Heart left ventricle (tissue), 16 donors: ENCODE measurements at regions not wholly inside any gene's neighbourhood (a gene's known extent, or its start where the extent isn't known, plus 50 kb on each side); places are given as distances from the start of the nearest gene placed in this dataset.

Experiments
- ATAC-seq, 4 donors: fragments of 200-7000 bp; cut with Tn5 transposase; one replicate each; pipeline ENCODE4 v1.9.1; 2020 to 2022; ENCODE audit warnings: moderate library complexity in 4 of 4, mild to moderate bottlenecking in 3 of 4, moderate number of reproducible peaks in 1 of 4
- DNase-seq, 5 donors: peaks; one replicate each; pipeline ENCODE4 v3.0.0-alpha.2; 2020
- H3K27ac ChIP-seq, 12 donors: fragments of 200-600 bp; sonication (generic) in 4 of 12; one replicate each; pipeline versions ENCODE4 v1.5.0 to v1.8.0; 2016 to 2022; ENCODE audit warnings: mild to moderate bottlenecking in 2 of 12
- H3K27me3 ChIP-seq, 9 donors: fragments of 200-600 bp; sonication (generic) in 2 of 9; one replicate each; pipeline versions ENCODE4 v1.5.1 to v1.8.0; 2016 to 2022; ENCODE audit warnings: mild to moderate bottlenecking in 3 of 9
- H3K36me3 ChIP-seq, 9 donors: fragments of 200-600 bp; sonication (generic) in 2 of 9; one replicate each; pipeline versions ENCODE4 v1.5.0 to v1.8.0; 2018 to 2022; ENCODE audit warnings: mild to moderate bottlenecking in 2 of 9
- H3K4me1 ChIP-seq, 12 donors: fragments of 200-600 bp; sonication (generic) in 4 of 12; one replicate each; pipeline versions ENCODE4 v1.5.0 to v1.8.0; 2016 to 2022; ENCODE audit warnings: mild to moderate bottlenecking in 3 of 12
- H3K4me3 ChIP-seq, 12 donors: fragments of 200-600 bp; sonication (generic) in 4 of 12; one replicate each; pipeline versions ENCODE4 v1.5.0 to v1.8.0; 2017 to 2022; ENCODE audit warnings: mild to moderate bottlenecking in 9 of 12, moderate library complexity in 4 of 12
- H3K9me3 ChIP-seq, 12 donors: fragments of 200-600 bp; sonication (generic) in 4 of 12; one replicate each; pipeline versions ENCODE4 v1.5.0 to v1.8.0; 2016 to 2022; ENCODE audit warnings: mild to moderate bottlenecking in 1 of 12
- POLR2A ChIP-seq, 2 donors: fragments of 450-650 bp; IDR thresholded peaks; one replicate each; pipeline ENCODE4 v1.6.1; 2017; ENCODE audit warnings: antibody characterized with exemption in 2 of 2, mild to moderate bottlenecking in 2 of 2, moderate library complexity in 2 of 2
- WGBS, 4 donors: extraction: QIAGEN DNeasy Blood & Tissue Kit in 2 of 4; methylation state at CpG; one replicate each; pipeline versions ENCODE4 v1.1.5 to v1.1.7; 2013 to 2018; 5-methylcytosine and 5-hydroxymethylcytosine counted together
- intact Hi-C, 10 donors: fragments of 100-400 bp; cut with DNase I; formaldehyde crosslinking; loops; one replicate each; pipeline versions ENCODE4 v1.11.1 to v1.14.2; 2022
- TF ChIP-seq, protein P1 (sequence below), 12 donors: fragments of 200-600 bp; sonication (generic) in 4 of 12; IDR thresholded peaks; one replicate each; pipeline versions ENCODE4 v1.5.0 to v1.8.0; 2018 to 2022; ENCODE audit warnings: antibody characterized with exemption in 12 of 12, mild to moderate bottlenecking in 5 of 12
- donor health status: ischemic (EF 13 %, LVEDD 7.1; RV severe dilation, severe dysfunction).
- donor health status: healthy with polysubstance abuse.
- donor health status: DM: no; HTN: yes; CAD: no.
- donor health status: DM: no; HTN: no; CAD: no.
- donor health status: ischemic (EF 25% LVEDD 6.9; RV normal size, moderate dysfunction).
- donor health status: ischemic (EF 25% LVEDD 5.7; RV mildly dilated, moderate dysfunction).
- donor health status: healthy.
- donor health status: DM: yes; HTN: yes; CAD: no.
- donor health status: ischemic (EF 35%, LVEDD 5.7; RV mildly dilated, moderate dysfunction).
- donor health status: nonischemic (EF 11% LVEDD 7.7; RV severe dilation, severe dysfunction).
- donor health status: DM: yes; HTN: yes; CAD: no.
- donor health status: PGD.
- donor health status: ischemic (EF 29% LVEDD 5.4; RV normal size, mild dysfunction).
- donor health status: nonischemic (EF 23%, LVEDD 6.1; RV moderate dilation, normal function).

DNA sequence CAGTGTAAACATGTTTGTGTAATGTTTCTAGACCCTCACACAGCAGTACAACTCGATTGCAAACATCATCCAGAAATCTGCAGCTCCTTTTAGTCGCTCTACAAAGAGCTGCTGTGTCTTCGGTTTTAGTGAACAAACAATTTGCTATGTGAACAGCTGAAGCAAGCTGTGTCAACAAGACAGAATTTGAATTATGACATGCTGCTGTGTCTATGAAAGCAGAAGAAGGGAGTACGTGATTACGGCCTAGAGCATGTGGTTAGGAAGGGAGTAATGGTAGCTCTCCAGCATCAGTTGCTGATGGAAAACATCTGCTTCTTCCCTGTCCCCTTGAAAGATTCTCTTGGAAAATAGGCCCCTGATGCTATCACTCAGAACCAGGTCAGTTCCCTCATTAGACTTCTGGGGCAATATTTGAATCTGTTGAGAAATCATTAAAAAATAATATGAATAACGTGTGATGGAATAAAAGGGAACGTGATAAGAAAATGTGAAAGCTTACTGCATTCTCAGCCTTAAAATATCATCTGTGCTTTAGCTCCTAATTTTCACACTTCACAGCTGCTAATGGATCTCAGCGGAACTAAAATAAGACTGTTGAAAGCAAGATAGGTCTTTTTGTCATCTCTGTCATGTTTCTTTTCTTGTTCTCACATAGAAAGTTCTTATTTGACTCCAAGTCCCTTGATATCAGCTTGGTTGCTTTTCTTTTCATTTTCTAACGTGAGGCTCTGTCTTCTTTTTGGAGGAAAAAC, 891.5 kb downstream of the ROBO2 start:
- intact Hi-C loops = no loop called here
- peak overlapping the region in 3 of 12 donors; percentile 7 to 13 (median 10) for H3K27ac ChIP-seq
- DNase-seq = peak in 3 of 5 donors; percentile 18 to 29 (median 23)
- H3K27me3 ChIP-seq = no peaks in the 10 kb centered on the region
- no peak for TF ChIP-seq POLR2A (IDR thresholded peaks at IDR 0.05)
- TF ChIP-seq, protein P1, sequence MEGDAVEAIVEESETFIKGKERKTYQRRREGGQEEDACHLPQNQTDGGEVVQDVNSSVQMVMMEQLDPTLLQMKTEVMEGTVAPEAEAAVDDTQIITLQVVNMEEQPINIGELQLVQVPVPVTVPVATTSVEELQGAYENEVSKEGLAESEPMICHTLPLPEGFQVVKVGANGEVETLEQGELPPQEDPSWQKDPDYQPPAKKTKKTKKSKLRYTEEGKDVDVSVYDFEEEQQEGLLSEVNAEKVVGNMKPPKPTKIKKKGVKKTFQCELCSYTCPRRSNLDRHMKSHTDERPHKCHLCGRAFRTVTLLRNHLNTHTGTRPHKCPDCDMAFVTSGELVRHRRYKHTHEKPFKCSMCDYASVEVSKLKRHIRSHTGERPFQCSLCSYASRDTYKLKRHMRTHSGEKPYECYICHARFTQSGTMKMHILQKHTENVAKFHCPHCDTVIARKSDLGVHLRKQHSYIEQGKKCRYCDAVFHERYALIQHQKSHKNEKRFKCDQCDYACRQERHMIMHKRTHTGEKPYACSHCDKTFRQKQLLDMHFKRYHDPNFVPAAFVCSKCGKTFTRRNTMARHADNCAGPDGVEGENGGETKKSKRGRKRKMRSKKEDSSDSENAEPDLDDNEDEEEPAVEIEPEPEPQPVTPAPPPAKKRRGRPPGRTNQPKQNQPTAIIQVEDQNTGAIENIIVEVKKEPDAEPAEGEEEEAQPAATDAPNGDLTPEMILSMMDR (IDR thresholded peaks at IDR 0.05) = no peak
- H3K4me3 ChIP-seq = no peak overlapping the region
- peaks cover 0 to 13% (median 0%) of the 10 kb centered on the region in 12 donors for H3K4me1 ChIP-seq
- H3K36me3 ChIP-seq = no peaks in the 10 kb centered on the region
- WGBS, 4 donors = 55 to 61% (median 58%) methylated on average over 9 of the region's 9 CpGs
- peak; percentile 86 to 97 (median 94) for ATAC-seq
- H3K9me3 ChIP-seq = no peaks in the 10 kb centered on the region

DNA sequence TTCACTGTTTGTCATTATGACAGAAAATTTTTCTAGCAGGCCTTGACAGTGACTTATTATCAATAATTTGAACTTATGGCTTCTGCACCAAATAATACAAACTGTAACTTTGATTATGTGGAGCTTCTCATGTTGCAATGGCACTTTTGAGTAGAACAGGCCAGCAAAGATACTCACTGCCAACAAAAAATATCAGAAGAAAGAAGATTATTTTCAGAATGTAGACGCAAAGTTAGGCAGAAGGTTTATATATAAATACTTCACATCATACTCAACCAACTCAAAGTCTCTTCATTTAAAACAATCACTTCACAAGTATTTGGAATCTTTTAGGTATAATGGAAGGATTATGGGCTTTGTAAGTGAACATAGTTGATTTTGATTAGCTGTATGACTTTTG, 893.0 kb downstream of the ROBO2 start:
- no peaks in the 10 kb centered on the region for H3K27me3 ChIP-seq
- H3K4me1 ChIP-seq = peaks cover 0 to 13% (median 0%) of the 10 kb centered on the region in 12 donors
- no peak for DNase-seq
- TF ChIP-seq POLR2A (IDR thresholded peaks at IDR 0.05) = no peak
- TF ChIP-seq, protein P1 (IDR thresholded peaks at IDR 0.05) = no peak
- no peaks in the 10 kb centered on the region for H3K36me3 ChIP-seq
- intact Hi-C loops = no loop called here
- no peak overlapping the region for H3K27ac ChIP-seq
- H3K9me3 ChIP-seq = no peaks in the 10 kb centered on the region
- 76 to 88% (median 83%) methylated on average over 1 of the region's 1 CpG for WGBS, 4 donors
- no peak overlapping the region for H3K4me3 ChIP-seq
- no peak for ATAC-seq

DNA sequence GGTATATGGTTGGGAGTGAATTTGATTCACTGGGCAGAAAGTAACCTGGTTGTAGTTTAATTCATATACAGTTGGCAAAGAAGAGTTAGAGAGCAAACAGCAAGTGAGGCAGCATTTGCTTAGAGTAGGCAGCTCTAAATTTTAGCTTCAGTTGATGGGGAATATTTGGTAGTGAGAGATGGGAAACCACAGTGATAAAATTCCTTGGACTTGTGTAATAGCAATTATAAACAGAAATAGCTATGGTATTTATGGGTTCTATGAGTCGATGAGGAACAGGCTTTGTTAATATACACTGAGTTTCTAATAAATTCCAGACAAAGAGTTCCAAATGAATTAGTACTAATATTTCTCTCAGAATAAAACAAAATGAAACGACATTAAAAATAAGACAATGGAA, 894.0 kb downstream of the ROBO2 start:
- DNase-seq (no peak), ATAC-seq (no peak)
- 77 to 88% (median 84%) methylated on average over 2 of the region's 2 CpGs for WGBS, 4 donors
- TF ChIP-seq, protein P1 (IDR thresholded peaks at IDR 0.05) = no peak
- TF ChIP-seq POLR2A (IDR thresholded peaks at IDR 0.05) = no peak
- Histone ChIP-seq H3K4me1 (peaks cover 0 to 13% (median 0%) of the 10 kb centered on the region in 12 donors), H3K4me3 (no peak overlapping the region), H3K9me3 (no peaks in the 10 kb centered on the region), H3K27me3 (no peaks in the 10 kb centered on the region), H3K36me3 (no peaks in the 10 kb centered on the region), H3K27ac (no peak overlapping the region)
- intact Hi-C loops = no loop called here

DNA sequence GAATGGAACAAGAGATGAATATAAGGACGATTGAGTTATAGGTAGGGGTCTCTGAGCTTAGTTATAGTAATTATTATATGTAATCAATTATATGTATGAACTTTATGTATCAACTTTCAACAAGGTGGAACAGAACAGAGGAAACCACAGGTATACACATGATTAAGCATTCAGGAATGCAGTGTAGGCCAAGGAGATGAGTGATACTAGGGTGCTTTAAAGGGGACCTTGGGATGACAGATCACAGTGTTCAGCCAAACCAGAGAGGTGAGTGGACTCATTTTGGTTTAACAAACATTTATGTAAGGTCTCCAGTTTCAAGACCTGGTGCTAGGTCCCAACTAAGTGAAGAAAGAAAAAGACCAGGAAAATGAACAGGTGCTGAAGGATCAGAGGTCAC, 895.5 kb downstream of the ROBO2 start:
- no peak for TF ChIP-seq POLR2A (IDR thresholded peaks at IDR 0.05)
- TF ChIP-seq, protein P1 (IDR thresholded peaks at IDR 0.05) = no peak
- H3K36me3 ChIP-seq = no peaks in the 10 kb centered on the region
- no peak for ATAC-seq
- H3K4me1 ChIP-seq = peaks cover 0 to 13% (median 0%) of the 10 kb centered on the region in 12 donors
- no peak for DNase-seq
- H3K27me3 ChIP-seq = no peaks in the 10 kb centered on the region
- no peaks in the 10 kb centered on the region for H3K9me3 ChIP-seq
- H3K27ac ChIP-seq = no peak overlapping the region
- 80 to 85% (median 85%) methylated on average over 1 of the region's 1 CpG for WGBS, 4 donors
- no peak overlapping the region for H3K4me3 ChIP-seq
- intact Hi-C loops = no loop called here
